HepG2 (cell line): ENCODE measurements at regions not wholly inside any gene's neighbourhood (a gene's known extent, or its start where the extent isn't known, plus 50 kb on each side); places are given as distances from the start of the nearest gene placed in this dataset.

ENCODE experiments used
- FOXP1 ChIP-seq, 2 experiments: fragments of 450-650 bp in 1 of 2; IDR thresholded peaks; 2 replicates each; pipeline ENCODE4 v1.6.1; 2017 to 2018; ENCODE audit warnings: antibody characterized with exemption in 1 of 2
- HDAC1 ChIP-seq: sonication (generic); formaldehyde crosslinking; IDR thresholded peaks from 2 replicates; pipeline ENCODE4 v1.5.1; 2020; ENCODE audit warnings: mild to moderate bottlenecking, missing genetic modification reagents
- HNF4A ChIP-seq: sonication (generic); formaldehyde crosslinking; IDR thresholded peaks from 2 replicates; pipeline ENCODE4 v1.4.0; 2020; ENCODE audit warnings: missing genetic modification reagents
- HOMEZ ChIP-seq: IDR thresholded peaks from 2 replicates; pipeline ENCODE4 v1.6.1; 2016; ENCODE audit warnings: low read depth
- HOXA3 ChIP-seq: sonication (generic); formaldehyde crosslinking; IDR thresholded peaks from 2 replicates; pipeline ENCODE4 v1.5.0; 2020; ENCODE audit warnings: missing genetic modification reagents
- HOXA7 ChIP-seq: sonication (generic); formaldehyde crosslinking; IDR thresholded peaks from 2 replicates; pipeline ENCODE4 v1.8.1; 2022; ENCODE audit warnings: mild to moderate bottlenecking, missing genetic modification reagents, moderate library complexity
- JUN ChIP-seq: sonication (generic); formaldehyde crosslinking; IDR thresholded peaks from 2 replicates; pipeline ENCODE4 v1.4.0; 2020; ENCODE audit warnings: mild to moderate bottlenecking, missing genetic modification reagents
- KLF16 ChIP-seq, 2 experiments: sonication (generic) in 1 of 2; formaldehyde crosslinking in 1 of 2; IDR thresholded peaks; 2 replicates each; pipeline versions ENCODE4 v1.6.1 to v1.8.0; 2016 to 2023; ENCODE audit warnings: missing genetic modification reagents in 2 of 2, missing compliant biosample characterization in 1 of 2
- MTF2 ChIP-seq: sonication (generic); formaldehyde crosslinking; IDR thresholded peaks from 2 replicates; pipeline ENCODE4 v1.5.0; 2020; ENCODE audit warnings: missing genetic modification reagents, borderline replicate concordance
- NR2F1 ChIP-seq, 2 experiments: fragments of 450-650 bp in 1 of 2; formaldehyde crosslinking in 1 of 2; IDR thresholded peaks; 2 replicates each; pipeline versions ENCODE4 v1.5.0 to v1.6.1; 2016 to 2020; ENCODE audit warnings: mild to moderate bottlenecking in 1 of 2, missing compliant biosample characterization in 1 of 2, missing genetic modification reagents in 1 of 2, moderate library complexity in 1 of 2
- RARA ChIP-seq: IDR thresholded peaks from 2 replicates; pipeline ENCODE4 v1.6.1; 2016; ENCODE audit warnings: missing genetic modification reagents, missing compliant biosample characterization
- SALL1 ChIP-seq: sonication (generic); formaldehyde crosslinking; IDR thresholded peaks from 2 replicates; pipeline ENCODE4 v1.8.0; 2022; ENCODE audit warnings: mild to moderate bottlenecking, missing genetic modification reagents
- SOX6 ChIP-seq, 2 experiments: fragments of 450-650 bp in 1 of 2; sonication (generic) in 1 of 2; formaldehyde crosslinking in 1 of 2; IDR thresholded peaks; 2 replicates each; pipeline versions ENCODE4 v1.4.0 to v1.6.1; 2017 to 2020; ENCODE audit warnings: antibody characterized with exemption in 1 of 2, mild to moderate bottlenecking in 1 of 2, missing genetic modification reagents in 1 of 2
- TFE3 ChIP-seq: IDR thresholded peaks from 2 replicates; pipeline ENCODE4 v1.6.1; 2016
- ZNF280D ChIP-seq: sonication (generic); formaldehyde crosslinking; IDR thresholded peaks from 2 replicates; pipeline ENCODE4 v1.5.1; 2020; ENCODE audit warnings: mild to moderate bottlenecking, missing genetic modification reagents
- ZNF598 ChIP-seq: sonication (generic); formaldehyde crosslinking; IDR thresholded peaks from 2 replicates; pipeline ENCODE4 v1.5.1; 2020; ENCODE audit warnings: mild to moderate bottlenecking, missing genetic modification reagents, borderline replicate concordance
- ZNF674 ChIP-seq: sonication (generic); formaldehyde crosslinking; IDR thresholded peaks from 2 replicates; pipeline ENCODE4 v1.5.0; 2020; ENCODE audit warnings: low read depth, mild to moderate bottlenecking, missing genetic modification reagents

GRCh38 chr3:83500422-83500821, 1458.4 kb upstream of the CADM2 start (continued):
- peak in 1 of 2 experiments; percentile 45; a peak in 1 of 4 replicates for TF ChIP-seq KLF16 (CRISPR knock-in tag; IDR thresholded peaks at IDR 0.05)
- TF ChIP-seq HOXA3 (CRISPR knock-in tag) = 0 out of 2 replicates have a peak, but pooled peaks have one; percentile 34
- no peak for TF ChIP-seq HOXA7 (CRISPR knock-in tag)
- TF ChIP-seq HDAC1 (CRISPR knock-in tag) = no peak
- TF ChIP-seq ZNF598 (CRISPR knock-in tag) = no peak
- 0 out of 2 replicates have a peak, but pooled peaks have one; percentile 35 for TF ChIP-seq JUN (CRISPR knock-in tag)
- TF ChIP-seq TFE3 (CRISPR knock-in tag) = peak; percentile 94
- TF ChIP-seq NR2F1 (CRISPR knock-in tag; IDR thresholded peaks at IDR 0.05) = 0 out of 4 replicates have a peak, but pooled peaks have one; percentile 27 to 29
- TF ChIP-seq MTF2 (CRISPR knock-in tag) = no peak
- TF ChIP-seq HNF4A = peak; percentile 80
- peak; percentile 88 for TF ChIP-seq SALL1 (CRISPR knock-in tag)
- no peak for TF ChIP-seq SOX6 (IDR thresholded peaks at IDR 0.05)
- TF ChIP-seq SOX6 (CRISPR knock-in tag; IDR thresholded peaks at IDR 0.05) = peak; percentile 96
- TF ChIP-seq ZNF674 (CRISPR knock-in tag) = no peak
- peak; percentile 56; the same call in 1 of the 2 replicates for TF ChIP-seq HOMEZ (CRISPR knock-in tag)
- no peak for TF ChIP-seq ZNF280D (CRISPR knock-in tag)
- TF ChIP-seq RARA = peak; percentile 74
- TF ChIP-seq FOXP1 (IDR thresholded peaks at IDR 0.05) = no peak
- peak; percentile 41; the same call in 1 of the 2 replicates for TF ChIP-seq FOXP1 (CRISPR knock-in tag; IDR thresholded peaks at IDR 0.05)
